ENCODE measurements at regions not wholly inside any gene's neighbourhood (a gene's known extent, or its start where the extent isn't known, plus 50 kb on each side); places are given as distances from the start of the nearest gene placed in this dataset.

DNA sequence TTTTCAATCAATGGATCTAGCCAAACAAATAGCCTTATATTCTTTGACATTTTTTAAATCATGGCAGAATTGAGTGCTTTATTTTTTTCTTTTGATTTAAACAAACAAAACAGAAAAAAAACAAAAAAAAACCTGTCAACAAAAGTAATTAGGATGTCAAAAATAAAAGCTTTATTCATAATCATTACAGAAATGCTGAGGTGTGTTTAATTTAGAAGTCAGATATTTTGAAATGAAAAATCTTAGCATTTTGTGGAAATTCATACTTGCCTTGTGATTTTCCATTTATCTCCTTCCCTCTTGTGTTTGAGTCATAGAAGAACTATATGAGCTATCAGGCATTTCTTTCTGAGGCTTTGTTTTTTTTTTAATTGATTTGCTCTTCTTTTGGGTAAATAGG is 387.0 kb upstream of the STXBP6 start:
- Mint-ChIP-seq H3K4me3 (no peak overlapping the region), H3K9me3 (peaks cover 39% of the 10 kb centered on the region)

DNA sequence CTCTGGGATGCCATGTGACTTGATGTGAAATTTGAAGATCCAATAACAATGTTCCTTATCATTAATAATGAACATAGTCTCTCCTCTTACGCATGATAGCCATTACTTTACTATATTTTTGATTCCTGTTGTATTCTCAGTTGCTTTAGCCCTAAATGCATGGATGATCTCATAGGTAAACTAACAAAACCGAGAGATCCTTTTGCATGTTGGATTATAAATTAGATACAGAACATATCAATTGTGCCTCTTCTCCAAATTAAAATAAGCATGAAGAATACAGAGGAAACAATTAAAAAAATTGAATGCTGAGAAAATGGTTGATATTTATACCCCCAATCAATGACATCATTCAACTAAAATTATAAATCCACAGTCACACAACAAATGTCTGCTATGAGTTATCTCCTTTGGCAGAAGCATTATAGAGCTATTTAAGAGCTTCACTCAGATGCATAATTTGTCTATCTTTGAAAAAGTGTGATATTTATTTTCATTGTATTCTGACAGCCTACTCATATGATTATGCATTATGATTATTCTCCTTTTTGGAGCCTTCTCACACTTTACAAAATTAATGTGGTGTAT is 386.4 kb upstream of the STXBP6 start:
- Mint-ChIP-seq H3K36me3 (ENCODE audit: low read depth) (no peaks in the 10 kb centered on the region), H3K27ac (no peak overlapping the region), H3K9me3 (peaks cover 38% of the 10 kb centered on the region), H3K4me3 (no peak overlapping the region), H3K4me1 (peaks cover 16% of the 10 kb centered on the region), H3K27me3 (ENCODE audit: low read depth, poor library complexity) (no peaks in the 10 kb centered on the region)
- TF ChIP-seq, protein P1, sequence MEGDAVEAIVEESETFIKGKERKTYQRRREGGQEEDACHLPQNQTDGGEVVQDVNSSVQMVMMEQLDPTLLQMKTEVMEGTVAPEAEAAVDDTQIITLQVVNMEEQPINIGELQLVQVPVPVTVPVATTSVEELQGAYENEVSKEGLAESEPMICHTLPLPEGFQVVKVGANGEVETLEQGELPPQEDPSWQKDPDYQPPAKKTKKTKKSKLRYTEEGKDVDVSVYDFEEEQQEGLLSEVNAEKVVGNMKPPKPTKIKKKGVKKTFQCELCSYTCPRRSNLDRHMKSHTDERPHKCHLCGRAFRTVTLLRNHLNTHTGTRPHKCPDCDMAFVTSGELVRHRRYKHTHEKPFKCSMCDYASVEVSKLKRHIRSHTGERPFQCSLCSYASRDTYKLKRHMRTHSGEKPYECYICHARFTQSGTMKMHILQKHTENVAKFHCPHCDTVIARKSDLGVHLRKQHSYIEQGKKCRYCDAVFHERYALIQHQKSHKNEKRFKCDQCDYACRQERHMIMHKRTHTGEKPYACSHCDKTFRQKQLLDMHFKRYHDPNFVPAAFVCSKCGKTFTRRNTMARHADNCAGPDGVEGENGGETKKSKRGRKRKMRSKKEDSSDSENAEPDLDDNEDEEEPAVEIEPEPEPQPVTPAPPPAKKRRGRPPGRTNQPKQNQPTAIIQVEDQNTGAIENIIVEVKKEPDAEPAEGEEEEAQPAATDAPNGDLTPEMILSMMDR (IDR thresholded peaks at IDR 0.05) = no peak
- DNase-seq = no peak

More for the DNA sequence above, 387.0 kb upstream of the STXBP6 start:
- Mint-ChIP-seq H3K27me3 (ENCODE audit: low read depth, poor library complexity) (no peaks in the 10 kb centered on the region), H3K4me1 (peaks cover 16% of the 10 kb centered on the region), H3K36me3 (ENCODE audit: low read depth) (no peaks in the 10 kb centered on the region), H3K27ac (no peak overlapping the region)
- TF ChIP-seq, protein P1 (IDR thresholded peaks at IDR 0.05) = no peak
- no peak for DNase-seq

DNA sequence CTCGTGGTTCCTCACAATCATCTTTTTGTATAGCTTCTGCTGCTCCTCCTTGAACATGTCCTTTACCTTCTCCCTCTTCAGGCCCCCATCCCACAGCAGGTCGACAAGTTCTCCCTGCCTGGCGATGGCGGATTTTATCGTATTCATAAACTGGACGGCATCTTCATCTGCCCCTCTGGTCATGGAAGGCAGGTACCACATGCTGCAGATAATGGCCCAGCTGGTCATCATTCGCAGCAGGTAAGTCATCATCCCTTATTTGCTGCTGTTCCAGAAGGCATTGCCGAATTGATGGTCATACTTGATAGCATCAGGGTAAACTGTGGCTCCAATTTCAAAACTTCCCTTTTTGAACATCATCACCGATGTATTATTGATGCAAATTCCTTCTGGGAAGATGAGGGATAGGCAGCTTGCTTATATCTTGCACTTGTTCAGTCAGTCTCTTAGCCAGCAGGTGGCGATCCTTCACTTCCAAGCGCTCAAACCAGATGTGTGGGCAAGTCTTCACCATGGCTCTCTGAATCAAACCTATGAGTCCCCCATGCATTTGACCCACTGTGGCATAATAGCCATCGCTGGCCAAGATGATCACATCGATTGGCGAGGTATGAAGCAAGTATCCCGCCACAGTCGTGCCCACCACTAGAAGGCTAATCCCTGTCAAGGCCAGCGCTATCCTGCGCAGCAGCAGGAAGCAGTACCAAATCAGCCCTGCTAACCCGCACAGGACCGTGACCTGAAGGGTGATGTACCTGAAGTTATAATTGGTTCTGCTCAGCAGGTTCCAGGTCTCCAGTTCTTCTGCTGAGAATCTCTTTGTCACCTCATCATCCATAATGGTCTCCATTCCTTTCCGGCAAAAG is 381.5 kb upstream of the STXBP6 start:
- Mint-ChIP-seq H3K4me3 (no peak overlapping the region), H3K36me3 (ENCODE audit: low read depth) (no peaks in the 10 kb centered on the region), H3K4me1 (no peaks in the 10 kb centered on the region), H3K9me3 (peaks cover 33% of the 10 kb centered on the region), H3K27me3 (ENCODE audit: low read depth, poor library complexity) (peaks cover 3% of the 10 kb centered on the region), H3K27ac (no peak overlapping the region)
- TF ChIP-seq, protein P1 (IDR thresholded peaks at IDR 0.05) = peak; percentile 41
- peak; percentile 36 for DNase-seq

DNA sequence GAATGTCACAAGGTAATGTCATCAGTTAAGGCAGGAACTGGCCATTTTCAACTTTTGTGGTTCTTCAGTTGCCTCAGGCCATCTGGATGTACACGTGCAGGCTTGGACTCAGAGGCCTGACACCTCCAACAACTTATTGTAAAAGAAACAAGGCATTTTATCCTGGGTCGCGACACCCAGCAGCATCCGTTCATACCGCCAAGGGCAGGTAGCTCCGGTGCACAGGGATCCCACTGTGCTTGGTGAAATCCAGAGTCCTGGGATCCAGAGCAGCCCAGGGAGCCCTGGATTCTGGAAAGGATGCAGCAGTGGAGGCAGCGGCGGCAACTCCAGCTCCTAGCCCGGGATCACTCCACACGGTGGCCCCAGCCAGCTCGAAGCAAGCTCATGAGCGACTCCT is 380.9 kb upstream of the STXBP6 start:
- no peak overlapping the region for H3K27ac Mint-ChIP-seq
- no peak overlapping the region for H3K4me3 Mint-ChIP-seq
- H3K36me3 Mint-ChIP-seq (ENCODE audit: low read depth) = no peaks in the 10 kb centered on the region
- TF ChIP-seq, protein P1 (IDR thresholded peaks at IDR 0.05) = no peak
- H3K27me3 Mint-ChIP-seq (ENCODE audit: low read depth, poor library complexity) = peaks cover 3% of the 10 kb centered on the region
- no peak for DNase-seq
- peaks cover 33% of the 10 kb centered on the region for H3K9me3 Mint-ChIP-seq
- no peaks in the 10 kb centered on the region for H3K4me1 Mint-ChIP-seq

DNA sequence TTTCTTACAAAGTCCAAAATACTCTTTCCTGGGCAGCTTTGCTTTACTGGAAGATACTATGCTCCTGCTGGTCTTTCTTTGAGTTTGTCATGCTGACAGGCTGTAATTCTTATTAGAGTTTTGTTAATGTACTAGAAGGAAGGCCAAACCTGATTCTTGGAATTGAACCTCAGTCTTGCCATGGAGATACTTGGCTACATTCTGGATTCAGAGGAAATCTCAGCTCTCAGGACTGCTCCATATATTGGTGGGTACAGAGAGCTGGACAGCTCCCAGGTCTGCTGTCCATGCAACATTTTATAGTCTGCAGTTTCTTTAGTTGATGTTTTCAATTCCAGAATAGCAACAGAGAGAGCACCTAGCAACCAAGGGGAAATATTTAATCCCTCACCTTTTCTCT is 363.1 kb upstream of the STXBP6 start:
- Mint-ChIP-seq H3K9me3 (no peaks in the 10 kb centered on the region), H3K4me1 (no peaks in the 10 kb centered on the region), H3K36me3 (ENCODE audit: low read depth) (no peaks in the 10 kb centered on the region), H3K27me3 (ENCODE audit: low read depth, poor library complexity) (no peaks in the 10 kb centered on the region), H3K4me3 (no peak overlapping the region), H3K27ac (no peak overlapping the region)
- TF ChIP-seq, protein P1 (IDR thresholded peaks at IDR 0.05) = no peak
- no peak for DNase-seq
